SK-N-SH treated with all-trans-retinoic acid at 6 μM for 48 hours (cell line): ENCODE measurements at regions not wholly inside any gene's neighbourhood (a gene's known extent, or its start where the extent isn't known, plus 50 kb on each side); places are given as distances from the start of the nearest gene placed in this dataset.

Experiments used
- ATAC-seq: fragments of 200-7000 bp; cut with Tn5 transposase; 3 replicates; pipeline ENCODE4 v1.9.1; 2020; ENCODE audit warnings: mild to moderate bottlenecking, moderate library complexity
- CREB5 ChIP-seq: fragments of 250-450 bp; sonication (Bioruptor Pico); IDR thresholded peaks from 2 replicates; pipeline ENCODE4 v1.5.1; 2020; ENCODE audit warnings: low read depth, mild to moderate bottlenecking, moderate library complexity
- CSDC2 ChIP-seq: fragments of 250-450 bp; sonication (Bioruptor Pico); IDR thresholded peaks from 2 replicates; pipeline ENCODE4 v1.5.0; 2020; ENCODE audit warnings: mild to moderate bottlenecking, moderate library complexity
- ESRRG ChIP-seq: fragments of 250-450 bp; sonication (Bioruptor Pico); IDR thresholded peaks from 2 replicates; pipeline ENCODE4 v1.6.1; 2021; ENCODE audit warnings: mild to moderate bottlenecking
- GLIS3 ChIP-seq: fragments of 250-450 bp; sonication (Bioruptor Pico); IDR thresholded peaks from 2 replicates; pipeline ENCODE4 v1.5.0; 2020; ENCODE audit warnings: mild to moderate bottlenecking, moderate library complexity
- ISL1 ChIP-seq: fragments of 250-450 bp; sonication (Bioruptor Pico); IDR thresholded peaks from 2 replicates; pipeline ENCODE4 v2.1.2; 2022; ENCODE audit warnings: mild to moderate bottlenecking, moderate library complexity
- OSR1 ChIP-seq: fragments of 250-450 bp; sonication (Bioruptor Pico); IDR thresholded peaks from 2 replicates; pipeline ENCODE4 v1.8.0; 2022; ENCODE audit warnings: moderate library complexity, mild to moderate bottlenecking, inconsistent platforms
- PPARA ChIP-seq: fragments of 250-450 bp; sonication (Bioruptor Pico); IDR thresholded peaks from 2 replicates; pipeline ENCODE4 v1.5.0; 2020; ENCODE audit warnings: mild to moderate bottlenecking, borderline replicate concordance
- RARB ChIP-seq: fragments of 250-450 bp; sonication (Bioruptor Pico); IDR thresholded peaks from 2 replicates; pipeline ENCODE4 v1.8.0; 2021; ENCODE audit warnings: mild to moderate bottlenecking, moderate library complexity
- SNAI2 ChIP-seq: fragments of 250-450 bp; sonication (Bioruptor Pico); IDR thresholded peaks from 2 replicates; pipeline ENCODE4 v1.5.0; 2020; ENCODE audit warnings: mild to moderate bottlenecking, moderate library complexity
- TCF4 ChIP-seq: fragments of 250-450 bp; sonication (Bioruptor Pico); IDR thresholded peaks from 2 replicates; pipeline ENCODE4 v1.8.0; 2021; ENCODE audit warnings: mild to moderate bottlenecking, moderate library complexity, borderline replicate concordance
- TOX ChIP-seq: fragments of 250-450 bp; sonication (Bioruptor Pico); IDR thresholded peaks from 2 replicates; pipeline ENCODE4 v1.8.0; 2021; ENCODE audit warnings: mild to moderate bottlenecking, moderate library complexity, borderline replicate concordance
- ZC3H10 ChIP-seq: fragments of 250-450 bp; sonication (Bioruptor Pico); IDR thresholded peaks from 2 replicates; pipeline ENCODE4 v1.5.1; 2021; ENCODE audit warnings: mild to moderate bottlenecking, moderate library complexity
- ZFP3 ChIP-seq: fragments of 250-450 bp; sonication (Bioruptor Pico); IDR thresholded peaks from 2 replicates; pipeline ENCODE4 v1.5.0; 2020; ENCODE audit warnings: mild to moderate bottlenecking, moderate library complexity
- ZFP30 ChIP-seq: fragments of 450-650 bp; formaldehyde crosslinking; IDR thresholded peaks from 2 replicates; pipeline ENCODE4 v1.5.0; 2022; ENCODE audit warnings: mild to moderate bottlenecking, moderate library complexity
- ZNF565 ChIP-seq: fragments of 450-650 bp; formaldehyde crosslinking; conservative IDR thresholded peaks from 2 replicates; pipeline ENCODE4 v1.5.0; 2020; ENCODE audit warnings: low read depth, mild to moderate bottlenecking, moderate library complexity
- ZNF70 ChIP-seq: fragments of 450-650 bp; formaldehyde crosslinking; IDR thresholded peaks from 2 replicates; pipeline ENCODE4 v1.5.0; 2020; ENCODE audit warnings: mild to moderate bottlenecking, moderate library complexity
- ZNF8 ChIP-seq: fragments of 450-650 bp; formaldehyde crosslinking; IDR thresholded peaks from 2 replicates; pipeline ENCODE4 v1.5.0; 2020; ENCODE audit warnings: mild to moderate bottlenecking, moderate library complexity
- TF ChIP-seq, protein P1 (sequence below): fragments of 250-450 bp; sonication (Bioruptor Pico); IDR thresholded peaks from 2 replicates; pipeline ENCODE4 v1.5.0; 2020; ENCODE audit warnings: mild to moderate bottlenecking, moderate library complexity
- TF ChIP-seq, protein P2 (sequence below): fragments of 250-450 bp; sonication (Bioruptor Pico); IDR thresholded peaks from 2 replicates; pipeline ENCODE4 v1.5.1; 2021; ENCODE audit warnings: mild to moderate bottlenecking, moderate library complexity
- TF ChIP-seq, protein P3 (sequence below): fragments of 250-450 bp; sonication (Bioruptor Pico); IDR thresholded peaks from 2 replicates; pipeline ENCODE4 v1.8.0; 2020; ENCODE audit warnings: mild to moderate bottlenecking, moderate library complexity, borderline replicate concordance
- TF ChIP-seq, protein P4 (sequence below): fragments of 250-450 bp; sonication (Bioruptor Pico); IDR thresholded peaks from 2 replicates; pipeline ENCODE4 v1.8.0; 2021; ENCODE audit warnings: low read depth, mild to moderate bottlenecking, moderate library complexity, borderline replicate concordance

DNA sequence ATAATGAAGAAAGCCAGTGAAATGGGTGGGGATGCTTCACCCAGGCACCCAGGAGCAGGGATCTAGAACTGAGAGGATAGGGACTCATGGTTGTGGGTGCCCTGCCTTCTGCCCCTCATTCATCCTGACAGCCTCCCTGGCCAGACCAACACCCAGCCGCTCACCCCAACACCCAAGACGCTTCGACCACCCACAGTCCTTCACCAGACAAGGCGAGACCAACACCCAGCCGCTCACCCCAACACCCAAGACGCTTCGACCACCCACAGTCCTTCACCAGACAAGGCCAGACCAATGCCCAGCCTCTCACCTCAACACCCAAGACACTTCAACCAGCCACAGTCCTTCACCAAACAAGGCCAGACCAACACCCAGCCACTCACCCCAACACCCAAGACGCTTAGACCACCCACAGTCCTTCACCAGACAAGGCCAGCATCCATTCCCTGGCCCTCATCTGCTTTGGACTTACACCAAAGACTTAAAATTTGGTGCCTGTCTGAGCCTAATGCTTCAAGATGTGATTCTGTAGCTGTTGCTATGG is 131.5 kb downstream of the ANKRD60 start:
- no peak for ATAC-seq
- TF ChIP-seq, protein P1, sequence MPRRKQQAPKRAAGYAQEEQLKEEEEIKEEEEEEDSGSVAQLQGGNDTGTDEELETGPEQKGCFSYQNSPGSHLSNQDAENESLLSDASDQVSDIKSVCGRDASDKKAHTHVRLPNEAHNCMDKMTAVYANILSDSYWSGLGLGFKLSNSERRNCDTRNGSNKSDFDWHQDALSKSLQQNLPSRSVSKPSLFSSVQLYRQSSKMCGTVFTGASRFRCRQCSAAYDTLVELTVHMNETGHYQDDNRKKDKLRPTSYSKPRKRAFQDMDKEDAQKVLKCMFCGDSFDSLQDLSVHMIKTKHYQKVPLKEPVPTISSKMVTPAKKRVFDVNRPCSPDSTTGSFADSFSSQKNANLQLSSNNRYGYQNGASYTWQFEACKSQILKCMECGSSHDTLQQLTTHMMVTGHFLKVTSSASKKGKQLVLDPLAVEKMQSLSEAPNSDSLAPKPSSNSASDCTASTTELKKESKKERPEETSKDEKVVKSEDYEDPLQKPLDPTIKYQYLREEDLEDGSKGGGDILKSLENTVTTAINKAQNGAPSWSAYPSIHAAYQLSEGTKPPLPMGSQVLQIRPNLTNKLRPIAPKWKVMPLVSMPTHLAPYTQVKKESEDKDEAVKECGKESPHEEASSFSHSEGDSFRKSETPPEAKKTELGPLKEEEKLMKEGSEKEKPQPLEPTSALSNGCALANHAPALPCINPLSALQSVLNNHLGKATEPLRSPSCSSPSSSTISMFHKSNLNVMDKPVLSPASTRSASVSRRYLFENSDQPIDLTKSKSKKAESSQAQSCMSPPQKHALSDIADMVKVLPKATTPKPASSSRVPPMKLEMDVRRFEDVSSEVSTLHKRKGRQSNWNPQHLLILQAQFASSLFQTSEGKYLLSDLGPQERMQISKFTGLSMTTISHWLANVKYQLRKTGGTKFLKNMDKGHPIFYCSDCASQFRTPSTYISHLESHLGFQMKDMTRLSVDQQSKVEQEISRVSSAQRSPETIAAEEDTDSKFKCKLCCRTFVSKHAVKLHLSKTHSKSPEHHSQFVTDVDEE (CRISPR knock-in tag) = no peak
- TF ChIP-seq, protein P2, sequence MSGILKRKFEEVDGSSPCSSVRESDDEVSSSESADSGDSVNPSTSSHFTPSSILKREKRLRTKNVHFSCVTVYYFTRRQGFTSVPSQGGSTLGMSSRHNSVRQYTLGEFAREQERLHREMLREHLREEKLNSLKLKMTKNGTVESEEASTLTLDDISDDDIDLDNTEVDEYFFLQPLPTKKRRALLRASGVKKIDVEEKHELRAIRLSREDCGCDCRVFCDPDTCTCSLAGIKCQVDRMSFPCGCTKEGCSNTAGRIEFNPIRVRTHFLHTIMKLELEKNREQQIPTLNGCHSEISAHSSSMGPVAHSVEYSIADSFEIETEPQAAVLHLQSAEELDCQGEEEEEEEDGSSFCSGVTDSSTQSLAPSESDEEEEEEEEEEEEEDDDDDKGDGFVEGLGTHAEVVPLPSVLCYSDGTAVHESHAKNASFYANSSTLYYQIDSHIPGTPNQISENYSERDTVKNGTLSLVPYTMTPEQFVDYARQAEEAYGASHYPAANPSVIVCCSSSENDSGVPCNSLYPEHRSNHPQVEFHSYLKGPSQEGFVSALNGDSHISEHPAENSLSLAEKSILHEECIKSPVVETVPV (CRISPR knock-in tag) = no peak
- TF ChIP-seq SNAI2 (CRISPR knock-in tag) = no peak
- TF ChIP-seq ZNF8 = no peak
- TF ChIP-seq ZNF70 (CRISPR knock-in tag) = no peak
- no peak for TF ChIP-seq ZFP30 (CRISPR knock-in tag)
- no peak for TF ChIP-seq ESRRG (CRISPR knock-in tag)
- no peak for TF ChIP-seq ZFP3
- TF ChIP-seq CREB5 (CRISPR knock-in tag) = no peak
- no peak for TF ChIP-seq ZC3H10
- TF ChIP-seq, protein P3, sequence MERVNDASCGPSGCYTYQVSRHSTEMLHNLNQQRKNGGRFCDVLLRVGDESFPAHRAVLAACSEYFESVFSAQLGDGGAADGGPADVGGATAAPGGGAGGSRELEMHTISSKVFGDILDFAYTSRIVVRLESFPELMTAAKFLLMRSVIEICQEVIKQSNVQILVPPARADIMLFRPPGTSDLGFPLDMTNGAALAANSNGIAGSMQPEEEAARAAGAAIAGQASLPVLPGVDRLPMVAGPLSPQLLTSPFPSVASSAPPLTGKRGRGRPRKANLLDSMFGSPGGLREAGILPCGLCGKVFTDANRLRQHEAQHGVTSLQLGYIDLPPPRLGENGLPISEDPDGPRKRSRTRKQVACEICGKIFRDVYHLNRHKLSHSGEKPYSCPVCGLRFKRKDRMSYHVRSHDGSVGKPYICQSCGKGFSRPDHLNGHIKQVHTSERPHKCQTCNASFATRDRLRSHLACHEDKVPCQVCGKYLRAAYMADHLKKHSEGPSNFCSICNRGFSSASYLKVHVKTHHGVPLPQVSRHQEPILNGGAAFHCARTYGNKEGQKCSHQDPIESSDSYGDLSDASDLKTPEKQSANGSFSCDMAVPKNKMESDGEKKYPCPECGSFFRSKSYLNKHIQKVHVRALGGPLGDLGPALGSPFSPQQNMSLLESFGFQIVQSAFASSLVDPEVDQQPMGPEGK (CRISPR knock-in tag) = no peak
- TF ChIP-seq OSR1 (CRISPR knock-in tag) = no peak
- TF ChIP-seq, protein P4, sequence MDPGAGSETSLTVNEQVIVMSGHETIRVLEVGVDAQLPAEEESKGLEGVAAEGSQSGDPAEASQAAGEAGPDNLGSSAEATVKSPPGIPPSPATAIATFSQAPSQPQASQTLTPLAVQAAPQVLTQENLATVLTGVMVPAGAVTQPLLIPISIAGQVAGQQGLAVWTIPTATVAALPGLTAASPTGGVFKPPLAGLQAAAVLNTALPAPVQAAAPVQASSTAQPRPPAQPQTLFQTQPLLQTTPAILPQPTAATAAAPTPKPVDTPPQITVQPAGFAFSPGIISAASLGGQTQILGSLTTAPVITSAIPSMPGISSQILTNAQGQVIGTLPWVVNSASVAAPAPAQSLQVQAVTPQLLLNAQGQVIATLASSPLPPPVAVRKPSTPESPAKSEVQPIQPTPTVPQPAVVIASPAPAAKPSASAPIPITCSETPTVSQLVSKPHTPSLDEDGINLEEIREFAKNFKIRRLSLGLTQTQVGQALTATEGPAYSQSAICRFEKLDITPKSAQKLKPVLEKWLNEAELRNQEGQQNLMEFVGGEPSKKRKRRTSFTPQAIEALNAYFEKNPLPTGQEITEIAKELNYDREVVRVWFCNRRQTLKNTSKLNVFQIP (CRISPR knock-in tag) = no peak
- no peak for TF ChIP-seq RARB
- no peak for TF ChIP-seq ISL1 (CRISPR knock-in tag)
- TF ChIP-seq PPARA (CRISPR knock-in tag) = no peak
- no peak for TF ChIP-seq TOX (CRISPR knock-in tag)

DNA sequence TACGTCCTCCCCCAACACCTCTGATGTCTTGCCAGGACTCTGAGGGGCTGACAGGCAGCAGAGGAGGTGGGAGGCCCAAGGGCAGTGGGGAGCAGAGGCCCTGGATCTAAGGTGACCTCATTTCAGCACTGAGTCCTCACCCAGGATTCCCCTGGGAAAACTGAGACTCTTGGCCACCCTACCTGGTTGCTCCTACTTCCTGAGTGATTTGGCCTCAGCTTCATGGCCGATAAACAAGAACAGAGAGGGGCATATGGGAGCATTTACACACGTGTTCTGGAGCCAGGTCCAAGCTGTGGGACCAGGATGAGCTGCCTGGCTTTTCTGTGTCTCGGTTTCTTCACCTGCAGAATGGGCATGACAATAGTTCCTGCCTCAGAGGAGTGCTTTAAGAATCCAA is 133.8 kb downstream of the ANKRD60 start:
- TF ChIP-seq ZNF70 (CRISPR knock-in tag) (no peak), ZFP3 (no peak), PPARA (CRISPR knock-in tag) (no peak), CSDC2 (CRISPR knock-in tag) (no peak), ZNF8 (no peak), ZNF565 (CRISPR knock-in tag) (no peak), GLIS3 (CRISPR knock-in tag) (no peak), TOX (CRISPR knock-in tag) (no peak), ZC3H10 (no peak), ZFP30 (CRISPR knock-in tag) (no peak), ISL1 (CRISPR knock-in tag) (no peak), TCF4 (CRISPR knock-in tag) (no peak), OSR1 (CRISPR knock-in tag) (no peak)
- TF ChIP-seq, protein P4 (CRISPR knock-in tag) = no peak
- TF ChIP-seq, protein P1 (CRISPR knock-in tag) = no peak
- TF ChIP-seq, protein P2 (CRISPR knock-in tag) = no peak
- no peak for ATAC-seq
